Subcutaneous abdominal adipose tissue (tissue), 5 donors: ENCODE measurements at regions not wholly inside any gene's neighbourhood (a gene's known extent, or its start where the extent isn't known, plus 50 kb on each side); places are given as distances from the start of the nearest gene placed in this dataset.
"Not testable (repeated sequence)": the region's sequence is repeated elsewhere in the genome, so short reads cannot be mapped to it uniquely, and the experiment has no call there.

ENCODE experiments used
- H3K27ac ChIP-seq: one replicate; pipeline ENCODE4 v1.7.0; 2013; ENCODE audit warnings: low read depth, mild to moderate bottlenecking, inconsistent platforms, low read length, moderate library complexity
- H3K27me3 ChIP-seq, 5 donors: one replicate each; pipeline ENCODE4 v1.7.0; 2013; ENCODE audit warnings: low read length in 5 of 5, inconsistent platforms in 1 of 5; ENCODE audit not compliant: control insufficient read depth in 5 of 5, insufficient read depth in 4 of 5
- H3K36me3 ChIP-seq, 5 donors: one replicate each; pipeline ENCODE4 v1.7.0; 2013; ENCODE audit warnings: low read length in 5 of 5; ENCODE audit not compliant: control insufficient read depth in 5 of 5, insufficient read depth in 5 of 5
- H3K4me1 ChIP-seq, 5 donors: one replicate each; pipeline ENCODE4 v1.7.0; 2013; ENCODE audit warnings: low read length in 5 of 5, mild to moderate bottlenecking in 3 of 5, moderate library complexity in 1 of 5; ENCODE audit not compliant: control insufficient read depth in 5 of 5, insufficient read depth in 5 of 5
- H3K4me3 ChIP-seq, 5 donors: one replicate each; pipeline ENCODE4 v1.7.0; 2013; ENCODE audit warnings: low read length in 5 of 5, low read depth in 1 of 5
- H3K9ac ChIP-seq, 5 donors: one replicate each; pipeline ENCODE4 v1.7.0; 2013; ENCODE audit warnings: low read length in 5 of 5, mild to moderate bottlenecking in 4 of 5, moderate library complexity in 3 of 5
- H3K9me3 ChIP-seq, 5 donors: one replicate each; pipeline ENCODE4 v1.7.0; 2013; ENCODE audit warnings: low read length in 5 of 5; ENCODE audit not compliant: control insufficient read depth in 5 of 5
- donor health status: healthy.
- donor health status: healthy.
- donor health status: healthy.
- donor health status: healthy.
- donor health status: healthy.

DNA sequence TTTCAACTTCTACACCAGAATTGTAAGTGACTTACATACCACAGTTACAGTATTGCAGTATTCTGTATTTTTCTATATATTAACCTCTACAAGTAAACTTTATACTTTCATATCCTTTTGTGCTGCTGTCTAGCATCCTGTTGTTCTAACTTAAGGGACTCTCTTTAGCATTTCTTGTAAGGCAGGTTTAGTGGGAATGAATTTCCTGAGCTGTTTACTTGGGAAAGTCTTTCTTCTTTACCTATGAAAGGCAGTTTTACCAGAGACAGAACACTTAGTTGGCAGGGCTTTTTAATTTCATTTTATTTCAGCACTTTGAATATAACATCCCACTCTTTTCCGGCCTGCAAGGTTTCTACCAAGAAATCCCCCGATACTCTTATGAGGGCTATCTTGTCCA, 75.8 kb upstream of the WAC start:
- Histone ChIP-seq H3K9me3 (peaks cover 0 to 4% (median 0%) of the 10 kb centered on the region in 5 donors), H3K36me3 (no peaks in the 10 kb centered on the region), H3K27me3 (no peaks in the 10 kb centered on the region), H3K9ac (no peak overlapping the region), H3K4me3 (no peak overlapping the region), H3K4me1 (no peaks in the 10 kb centered on the region), H3K27ac (no peak overlapping the region)

- H3K4me3 ChIP-seq, H3K9ac ChIP-seq, H3K27me3 ChIP-seq, H3K9me3 ChIP-seq, H3K4me1 ChIP-seq, H3K36me3 ChIP-seq, H3K27ac ChIP-seq: not testable (repeated sequence)
Measured at GRCh38 chr10:28457873-28458272, 75.0 kb upstream of the WAC start.

DNA sequence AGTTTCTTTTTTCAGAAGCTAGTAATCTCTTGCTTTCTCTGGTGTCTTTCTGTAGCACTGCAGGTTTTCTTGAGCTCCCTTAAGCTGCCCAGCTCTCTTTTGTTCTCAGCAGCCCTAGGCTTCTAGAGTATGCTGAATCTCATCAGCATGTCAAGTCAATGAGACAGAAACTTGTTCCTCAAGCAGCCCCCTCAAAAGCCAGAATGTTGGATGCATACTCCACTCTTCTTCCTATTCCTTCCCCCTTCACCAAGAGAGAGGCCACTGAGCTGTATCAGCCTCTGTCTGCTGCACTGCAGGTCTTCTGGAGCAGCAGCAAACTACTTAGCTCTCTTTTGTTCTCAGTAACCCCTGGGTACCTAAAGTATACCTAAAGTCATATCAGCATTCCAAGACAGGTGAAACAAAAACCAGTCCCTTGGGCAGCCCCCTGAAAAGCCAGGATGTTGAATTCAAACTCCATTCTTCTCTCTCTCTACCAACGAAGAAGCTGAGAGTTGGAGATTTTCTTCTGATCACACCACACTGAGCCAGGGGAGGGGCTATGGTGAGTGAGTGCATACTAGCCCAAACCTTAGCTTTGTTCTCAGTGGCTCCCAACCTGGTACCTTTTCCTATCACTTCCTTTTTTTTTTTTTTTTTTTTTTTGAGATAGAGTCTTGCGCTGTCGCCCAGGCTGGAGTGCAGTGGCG, 73.3 kb upstream of the WAC start:
- Histone ChIP-seq H3K9me3 (no peaks in the 10 kb centered on the region), H3K27me3 (no peaks in the 10 kb centered on the region), H3K4me1 (no peaks in the 10 kb centered on the region), H3K9ac (no peak overlapping the region), H3K36me3 (no peaks in the 10 kb centered on the region), H3K27ac (no peak overlapping the region), H3K4me3 (no peak overlapping the region)

GRCh38 chr10:28463141-28463540, 69.8 kb upstream of the WAC start:
- H3K36me3 ChIP-seq, result no peaks in the 10 kb centered on the region
- H3K9me3 ChIP-seq, result no peaks in the 10 kb centered on the region
- no peaks in the 10 kb centered on the region for H3K27me3 ChIP-seq
- no peaks in the 10 kb centered on the region for H3K4me1 ChIP-seq
- no peak overlapping the region for H3K9ac ChIP-seq
- H3K27ac ChIP-seq, result no peak overlapping the region
- H3K4me3 ChIP-seq, result no peak overlapping the region

DNA sequence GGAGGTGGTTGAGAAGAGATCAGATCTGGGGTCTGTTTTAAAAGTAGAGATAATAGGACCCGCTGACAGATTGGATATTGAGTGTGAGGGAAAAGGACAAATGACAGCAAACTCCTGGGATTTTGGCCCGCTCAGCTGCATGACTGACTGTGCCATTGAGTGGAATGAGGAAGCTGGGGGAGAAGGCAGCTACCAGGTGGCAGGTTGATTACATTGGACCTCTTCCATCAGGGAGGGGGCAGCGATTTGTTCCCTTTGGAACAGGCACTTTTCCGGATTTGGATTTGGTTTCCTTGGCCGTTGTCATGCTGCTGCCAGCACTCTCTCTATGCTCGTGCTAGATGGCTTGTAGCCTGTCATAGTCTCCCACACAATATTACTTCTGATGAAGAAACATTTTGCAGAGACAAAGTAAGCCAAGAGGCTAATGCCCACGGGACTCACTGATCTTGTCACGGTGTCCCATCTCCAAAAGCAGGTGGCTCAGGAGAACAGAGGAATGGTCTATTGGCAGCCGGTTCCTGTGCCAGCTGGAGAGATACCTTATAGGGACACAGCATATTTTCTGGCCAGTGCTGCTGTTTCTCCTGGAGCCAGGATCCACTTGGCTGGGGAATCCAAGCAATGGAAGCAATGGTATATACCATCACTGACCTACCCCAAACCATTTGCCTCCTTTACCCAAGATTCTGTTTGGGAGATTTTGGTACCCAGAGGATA, 69.1 kb upstream of the WAC start:
- no peak overlapping the region for H3K4me3 ChIP-seq
- H3K36me3 ChIP-seq, result no peaks in the 10 kb centered on the region
- no peaks in the 10 kb centered on the region for H3K9me3 ChIP-seq
- H3K27ac ChIP-seq, result no peak overlapping the region
- no peaks in the 10 kb centered on the region for H3K4me1 ChIP-seq
- no peaks in the 10 kb centered on the region for H3K27me3 ChIP-seq
- no peak overlapping the region for H3K9ac ChIP-seq

GRCh38 chr10:28467615-28468014, 65.3 kb upstream of the WAC start:
- Histone ChIP-seq H3K4me3 (no peak overlapping the region), H3K36me3 (no peaks in the 10 kb centered on the region), H3K9ac (no peak overlapping the region), H3K4me1 (peaks cover 0 to 12% (median 0%) of the 10 kb centered on the region in 5 donors), H3K27ac (no peak overlapping the region), H3K27me3 (peaks cover 0 to 6% (median 0%) of the 10 kb centered on the region in 5 donors), H3K9me3 (no peaks in the 10 kb centered on the region)

- peaks cover 0 to 6% (median 0%) of the 10 kb centered on the region in 5 donors for H3K27me3 ChIP-seq
- no peak overlapping the region for H3K9ac ChIP-seq
- H3K9me3 ChIP-seq, result no peaks in the 10 kb centered on the region
- peaks cover 0 to 12% (median 0%) of the 10 kb centered on the region in 5 donors for H3K4me1 ChIP-seq
- H3K27ac ChIP-seq, result no peak overlapping the region
- H3K4me3 ChIP-seq, result no peak overlapping the region
- H3K36me3 ChIP-seq, result no peaks in the 10 kb centered on the region
Measured at GRCh38 chr10:28468707-28469483, 64.0 kb upstream of the WAC start.

DNA sequence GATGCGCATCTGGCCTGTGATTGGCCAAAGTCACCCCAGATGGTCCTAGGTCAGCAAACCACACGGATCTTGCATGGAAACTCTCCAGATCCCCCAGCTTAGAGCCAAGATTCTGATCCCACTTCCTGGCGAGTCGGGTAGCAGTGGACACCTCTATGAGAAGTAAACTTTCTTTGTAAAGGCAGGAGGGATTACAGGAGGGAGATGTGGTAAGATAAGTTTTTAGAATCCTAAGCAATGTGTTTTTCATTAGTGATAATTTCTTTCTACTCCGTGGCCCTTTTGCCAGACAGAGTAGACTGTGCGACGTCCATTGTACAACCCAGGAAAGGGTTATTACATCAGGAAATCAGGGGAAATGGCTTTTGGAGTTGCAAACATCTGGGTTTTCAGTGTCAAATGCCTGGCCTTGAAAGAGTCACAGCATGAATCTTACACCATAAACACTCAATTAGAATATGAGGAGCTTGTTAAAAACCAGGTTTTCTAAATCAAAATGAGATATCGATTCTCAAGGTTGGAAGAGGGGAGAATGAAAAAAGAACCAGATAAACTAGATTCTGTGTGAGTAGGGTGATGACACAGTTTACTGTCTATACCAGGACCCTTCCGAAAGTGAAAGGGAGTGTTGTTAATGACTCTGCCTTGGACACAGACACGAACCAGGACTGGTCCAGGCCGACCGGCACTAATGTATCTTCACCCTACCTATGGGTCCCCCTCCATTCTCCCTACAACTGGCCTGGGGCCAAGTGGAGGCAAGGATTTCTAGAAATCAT, 61.9 kb upstream of the WAC start:
- peak overlapping the region in 2 of 5 donors; percentile 34 to 36 for H3K4me3 ChIP-seq
- no peaks in the 10 kb centered on the region for H3K9me3 ChIP-seq
- H3K27me3 ChIP-seq, result peaks cover 0 to 6% (median 0%) of the 10 kb centered on the region in 5 donors
- peak overlapping the region in 2 of 5 donors; percentile 14 to 26 for H3K9ac ChIP-seq
- H3K27ac ChIP-seq, result no peak overlapping the region
- H3K4me1 ChIP-seq, result peaks cover 0 to 12% (median 0%) of the 10 kb centered on the region in 5 donors
- H3K36me3 ChIP-seq, result no peaks in the 10 kb centered on the region

DNA sequence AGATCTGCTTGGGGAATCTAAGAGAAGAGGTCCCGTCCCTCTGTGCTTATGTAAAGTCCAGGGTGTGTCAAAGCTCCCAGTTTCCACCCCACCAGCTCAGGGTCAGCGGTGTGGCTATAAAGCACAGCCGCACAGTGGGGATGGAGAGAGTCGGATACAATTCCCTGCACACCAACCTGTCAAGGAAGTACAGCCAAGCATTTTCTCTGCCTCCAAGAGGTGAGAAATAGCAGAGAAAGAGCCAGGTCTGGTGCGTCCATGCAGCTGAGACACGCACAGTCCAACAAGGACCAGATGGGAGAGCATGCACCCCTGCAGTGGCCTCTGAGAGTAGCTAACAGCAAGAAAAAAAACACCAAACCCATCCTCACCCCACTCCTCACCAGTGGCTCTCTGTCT, 61.3 kb upstream of the WAC start:
- Histone ChIP-seq H3K9me3 (no peaks in the 10 kb centered on the region), H3K4me1 (peaks cover 0 to 12% (median 0%) of the 10 kb centered on the region in 5 donors), H3K36me3 (no peaks in the 10 kb centered on the region), H3K9ac (peak overlapping the region in 1 of 5 donors; percentile 14), H3K4me3 (peak overlapping the region in 1 of 5 donors; percentile 34), H3K27me3 (peaks cover 0 to 6% (median 0%) of the 10 kb centered on the region in 5 donors), H3K27ac (no peak overlapping the region)
